ENCODE measurements at regions not wholly inside any gene's neighbourhood (a gene's known extent, or its start where the extent isn't known, plus 50 kb on each side); places are given as distances from the start of the nearest gene placed in this dataset.

GRCh38 chr2:236968101-236968879 lies 117.4 kb upstream of the COPS8 start:
- DNase-seq: no peak

GRCh38 chr2:236968880-236969534 lies 116.7 kb upstream of the COPS8 start:
- DNase-seq: no peak

DNA sequence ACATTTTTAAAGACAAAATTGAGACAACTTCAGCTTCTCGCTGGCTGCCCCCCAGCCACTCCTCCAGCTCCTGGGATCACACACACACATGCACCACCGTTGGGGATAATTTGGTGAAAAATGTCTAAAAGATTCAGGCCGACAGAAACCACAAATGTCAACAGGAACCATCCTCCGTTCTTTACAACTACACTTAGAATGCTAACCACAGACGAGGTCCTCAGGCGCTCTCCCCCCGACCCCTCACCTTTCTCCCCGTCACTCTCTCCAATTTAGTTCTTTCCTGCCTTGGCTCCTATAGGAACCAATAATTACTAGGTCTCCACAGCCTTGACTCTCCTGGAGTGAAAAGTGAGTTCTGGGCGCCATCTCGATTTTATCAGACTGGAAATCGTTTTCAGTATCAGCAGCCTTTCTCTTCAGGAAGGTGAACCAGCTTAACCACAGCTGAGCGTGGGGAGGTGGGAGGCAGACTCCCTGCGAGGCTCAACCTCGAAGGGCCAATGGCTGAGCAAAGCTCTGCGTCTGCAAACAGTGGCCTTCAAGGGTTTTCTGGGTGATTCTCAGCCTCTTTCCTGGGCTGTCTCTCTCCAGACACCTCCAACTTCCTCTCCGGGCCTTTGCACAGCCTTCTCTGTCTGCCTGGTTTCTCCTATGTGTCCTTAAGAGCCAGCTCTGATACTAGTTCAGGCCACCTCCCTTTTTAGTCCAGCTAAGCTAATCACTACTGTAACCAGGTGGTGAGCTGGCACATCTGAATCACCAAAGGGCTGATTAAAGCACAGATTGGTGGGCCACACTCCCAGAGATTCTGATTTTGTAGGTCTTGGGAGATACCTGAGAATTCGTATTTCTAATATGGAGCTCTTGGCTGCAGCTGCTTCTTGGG lies 115.7 kb upstream of the COPS8 start:
- no peak for DNase-seq

DNA sequence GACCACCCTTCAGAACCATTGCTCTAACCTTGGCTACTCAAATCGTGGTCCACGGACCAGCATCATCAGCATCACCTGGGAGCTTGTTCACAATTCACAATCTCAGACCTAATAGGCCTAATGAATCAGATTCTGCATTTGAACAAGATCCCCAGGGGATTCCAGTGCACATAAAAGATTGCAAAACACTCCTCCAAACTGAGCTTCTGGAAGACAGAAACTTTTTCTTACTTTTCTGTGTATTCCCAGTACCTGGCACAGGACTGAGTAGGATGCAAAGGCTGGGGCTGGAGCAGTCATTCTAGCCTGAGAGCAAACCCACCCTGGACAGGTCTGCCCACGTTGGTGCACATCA lies 115.1 kb upstream of the COPS8 start:
- DNase-seq: no peak

- no peak for DNase-seq
Measured at GRCh38 chr2:236971131-236971821, 114.4 kb upstream of the COPS8 start.

DNA sequence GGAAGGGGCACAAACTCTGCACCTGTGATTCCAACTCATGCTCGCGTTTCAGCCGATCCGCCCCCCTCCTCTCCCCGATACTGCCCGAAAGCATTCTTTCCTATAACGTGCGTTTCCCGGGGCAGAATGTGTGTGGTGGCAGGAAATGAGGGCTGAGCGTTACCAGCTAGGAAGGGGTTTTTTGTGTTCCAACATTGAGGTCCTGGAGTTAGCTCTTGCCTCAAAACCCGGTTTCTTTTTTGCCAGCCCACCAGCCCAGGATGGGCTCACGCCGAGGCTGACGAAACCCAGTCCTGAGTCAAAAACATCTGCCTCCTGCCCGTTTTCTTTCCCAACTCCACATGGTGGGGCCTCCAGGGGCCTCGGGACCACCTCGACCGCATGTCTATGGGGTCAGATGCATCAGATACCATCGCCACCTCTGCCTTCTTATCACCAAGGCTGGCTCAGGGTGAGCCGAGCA lies 113.7 kb upstream of the COPS8 start:
- DNase-seq: no peak

GRCh38 chr2:236972491-236973342 lies 113.0 kb upstream of the COPS8 start:
- DNase-seq: no peak

DNA sequence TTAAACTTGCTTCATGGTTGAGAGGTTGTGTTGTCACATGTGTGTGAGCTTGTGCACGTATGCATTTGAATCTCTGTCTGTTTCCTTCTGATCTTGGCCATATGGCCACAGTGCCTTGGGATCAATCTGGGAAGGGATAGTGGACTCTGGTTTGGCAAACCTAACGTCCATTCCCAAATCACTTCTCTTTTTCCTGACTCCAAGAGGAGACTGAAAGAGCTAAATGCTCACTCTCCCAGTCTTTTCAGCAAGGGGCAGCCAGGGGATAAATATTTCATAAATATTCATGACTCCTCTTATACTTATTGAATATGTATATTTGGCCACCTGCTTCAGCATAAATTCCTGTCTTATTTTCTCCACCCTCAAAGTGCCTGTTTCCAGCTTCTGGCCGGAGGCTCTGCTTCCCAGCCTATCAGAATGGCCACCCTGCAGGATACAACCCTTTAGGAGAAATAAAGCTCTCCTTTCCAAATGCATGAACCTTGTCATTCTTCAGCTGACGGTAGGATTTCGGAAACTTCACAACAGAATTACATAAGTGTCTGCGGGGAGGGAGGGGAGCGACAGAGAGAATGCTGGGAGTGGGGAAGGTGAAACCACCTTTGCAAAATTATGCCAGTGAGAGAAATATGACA lies 112.2 kb upstream of the COPS8 start:
- no peak for DNase-seq

DNA sequence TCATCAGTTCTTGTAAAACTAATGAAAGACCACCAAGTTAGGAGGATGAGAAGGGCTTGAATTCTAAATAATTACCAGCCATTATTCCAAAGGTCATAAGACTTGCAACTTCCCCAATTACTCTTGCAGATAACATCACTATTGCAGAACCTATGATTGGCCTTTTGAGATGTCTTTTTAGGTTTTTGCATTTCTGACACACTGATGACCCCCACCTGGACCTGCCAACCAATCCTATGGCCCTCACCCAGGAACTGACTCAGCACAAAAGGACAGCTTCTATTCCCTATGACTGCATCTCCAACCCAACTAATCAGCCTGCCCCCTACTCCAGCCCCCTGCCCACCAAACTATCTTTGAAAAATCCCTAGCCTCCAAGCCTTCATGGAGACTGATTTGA lies 111.5 kb upstream of the COPS8 start:
- no peak for DNase-seq

DNA sequence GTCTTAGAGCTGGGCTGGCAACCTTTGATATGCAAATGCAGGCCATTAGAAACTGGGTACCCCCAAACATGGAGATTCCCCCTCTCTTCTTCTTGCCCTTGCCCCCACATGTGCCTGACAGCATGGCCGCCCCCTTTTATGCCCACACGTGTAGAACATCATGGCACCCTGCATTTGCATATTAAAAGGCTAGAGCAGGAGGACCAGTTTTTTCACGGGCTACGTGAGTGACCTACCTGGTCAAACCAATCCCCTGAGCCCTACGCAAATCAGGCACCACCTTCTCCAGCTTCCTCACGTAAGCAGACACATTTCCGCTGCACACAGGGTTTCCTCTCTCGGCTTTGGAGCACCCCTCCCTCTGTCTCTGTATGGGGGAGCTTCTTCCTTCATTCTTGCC lies 110.9 kb upstream of the COPS8 start:
- DNase-seq: no peak

- no peak for DNase-seq
Measured at GRCh38 chr2:236975766-236976165, 109.9 kb upstream of the COPS8 start.

DNA sequence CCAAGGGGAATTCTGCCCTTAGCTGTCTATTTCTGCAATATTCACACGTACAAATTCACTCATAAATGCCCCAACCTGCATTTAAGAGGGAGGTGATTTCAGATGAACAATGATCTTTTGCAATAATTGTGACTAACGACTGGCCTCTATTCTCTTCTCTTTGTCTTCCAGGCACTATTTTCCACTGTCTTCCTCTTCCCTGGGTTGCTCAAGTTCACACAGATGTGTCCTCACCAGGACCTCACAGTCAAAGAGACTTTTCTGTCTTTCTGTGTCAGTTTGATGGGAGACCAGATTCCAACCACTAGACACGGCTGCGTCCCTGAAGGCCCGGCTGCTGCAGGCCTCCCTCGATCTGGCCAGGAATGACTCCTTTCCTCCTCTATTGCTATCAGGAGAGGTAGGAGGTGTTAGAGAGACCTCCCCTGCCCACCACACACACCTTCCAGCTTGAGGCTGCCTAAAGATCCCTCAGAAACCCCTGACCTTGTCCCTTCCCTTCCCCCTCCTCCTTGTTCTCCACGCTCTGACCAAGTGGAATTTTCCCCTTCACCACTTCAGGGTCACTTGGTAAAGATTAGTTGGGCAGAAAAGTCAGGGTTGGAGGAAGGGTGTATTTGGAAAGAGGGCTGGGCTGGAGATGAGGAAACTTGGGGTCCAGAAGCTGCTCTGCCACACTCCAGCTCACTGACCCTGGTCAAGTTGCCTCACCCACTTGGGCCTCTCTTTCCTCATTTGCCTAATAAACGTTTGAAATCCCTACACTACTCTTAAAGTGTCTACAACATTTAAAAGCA lies 109.2 kb upstream of the COPS8 start:
- no peak for DNase-seq

GRCh38 chr2:236977063-236977851 lies 108.4 kb upstream of the COPS8 start:
- DNase-seq: no peak

DNA sequence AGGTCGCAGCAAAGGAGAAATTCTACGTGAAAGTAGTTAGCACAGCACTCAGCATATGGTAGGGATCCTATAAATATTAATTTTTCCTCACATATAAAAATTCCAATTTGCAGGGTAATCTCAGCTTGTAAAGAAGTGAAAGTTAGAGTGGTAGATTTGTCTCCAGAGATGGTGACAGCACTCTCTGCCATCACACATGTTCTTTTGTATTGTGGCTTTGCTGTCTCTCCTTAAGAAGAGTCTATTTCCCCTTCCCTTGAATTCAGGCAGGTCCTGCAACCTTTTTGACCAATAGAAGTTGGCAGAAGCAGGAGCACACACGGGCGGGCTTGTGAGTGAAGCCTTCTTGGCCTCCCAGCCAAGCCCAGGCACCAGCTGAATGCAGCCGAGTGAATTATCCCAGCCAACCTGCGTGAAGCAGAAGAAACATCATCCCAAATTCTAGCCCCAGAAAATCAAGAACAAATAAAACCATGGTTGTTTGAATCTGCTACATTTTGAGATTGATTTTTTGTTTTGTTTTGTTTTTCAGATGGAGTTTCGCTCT lies 107.8 kb upstream of the COPS8 start:
- no peak for DNase-seq

DNA sequence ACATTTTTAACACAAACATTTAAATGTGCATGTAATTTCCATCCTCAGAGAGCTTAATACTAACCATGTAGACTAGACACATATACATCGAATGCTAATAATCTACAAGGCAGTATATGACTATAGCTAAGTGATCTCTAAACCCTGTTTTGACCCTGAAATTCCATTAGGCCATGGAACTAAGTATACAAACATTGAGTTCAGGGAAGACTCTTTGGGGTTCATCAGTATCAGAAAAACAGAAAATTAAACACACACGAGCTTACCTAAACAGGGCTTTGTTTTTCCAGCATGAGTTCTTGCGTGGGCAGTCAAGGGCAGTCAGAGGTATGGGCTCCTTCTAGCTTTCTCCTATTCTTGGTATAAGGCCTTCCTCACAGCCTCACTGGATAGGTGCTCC lies 106.0 kb upstream of the COPS8 start:
- DNase-seq: no peak

- no peak for DNase-seq
Measured at GRCh38 chr2:236980961-236981360, 104.7 kb upstream of the COPS8 start.

GRCh38 chr2:236981701-236982485 lies 103.8 kb upstream of the COPS8 start:
- no peak for DNase-seq

Measured in amygdala (tissue), 56 donors.